H1 (cell line): ENCODE measurements at regions not wholly inside any gene's neighbourhood (a gene's known extent, or its start where the extent isn't known, plus 50 kb on each side); places are given as distances from the start of the nearest gene placed in this dataset.

Source experiments
- USF2 ChIP-seq: IDR thresholded peaks from 2 replicates; pipeline ENCODE4 v1.6.1; 2011; ENCODE audit warnings: low read length, improper control_type of control experiment
- YY1 ChIP-seq: IDR thresholded peaks from 2 replicates; pipeline ENCODE4 v1.6.1; 2011; ENCODE audit warnings: low read depth, mild to moderate bottlenecking, low read length
- TF ChIP-seq, protein P1 (sequence below): IDR thresholded peaks from 2 replicates; pipeline ENCODE4 v1.6.1; 2012; ENCODE audit warnings: inconsistent platforms

GRCh38 chr5:116844015-116844414 lies 269.4 kb upstream of the SEMA6A start (continued):
- TF ChIP-seq USF2 (no peak), YY1 (no peak)
- TF ChIP-seq, protein P1, sequence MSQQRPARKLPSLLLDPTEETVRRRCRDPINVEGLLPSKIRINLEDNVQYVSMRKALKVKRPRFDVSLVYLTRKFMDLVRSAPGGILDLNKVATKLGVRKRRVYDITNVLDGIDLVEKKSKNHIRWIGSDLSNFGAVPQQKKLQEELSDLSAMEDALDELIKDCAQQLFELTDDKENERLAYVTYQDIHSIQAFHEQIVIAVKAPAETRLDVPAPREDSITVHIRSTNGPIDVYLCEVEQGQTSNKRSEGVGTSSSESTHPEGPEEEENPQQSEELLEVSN = no peak
